ENCODE measurements at regions not wholly inside any gene's neighbourhood (a gene's known extent, or its start where the extent isn't known, plus 50 kb on each side); places are given as distances from the start of the nearest gene placed in this dataset.

- DNase-seq (no peak), ATAC-seq (no peak)
Measured at GRCh38 chr5:82358457-82358856, 80.3 kb upstream of the RPS23 start.

GRCh38 chr5:82356808-82357671 lies 78.9 kb upstream of the RPS23 start:
- peak; percentile 85 for ATAC-seq
- DNase-seq, result peak; percentile 66

GRCh38 chr5:82356021-82356420 lies 77.9 kb upstream of the RPS23 start:
- DNase-seq (no peak), ATAC-seq (no peak)

- ATAC-seq (no peak), DNase-seq (no peak)
Measured at GRCh38 chr5:82355496-82355895, 77.3 kb upstream of the RPS23 start.

- ATAC-seq (no peak), DNase-seq (no peak)
Measured at GRCh38 chr5:82355053-82355452, 76.9 kb upstream of the RPS23 start.

- ATAC-seq, result no peak
- no peak for DNase-seq
Measured at GRCh38 chr5:82354543-82354942, 76.4 kb upstream of the RPS23 start.

GRCh38 chr5:82353522-82353921 lies 75.4 kb upstream of the RPS23 start:
- DNase-seq (no peak), ATAC-seq (no peak)

GRCh38 chr5:82352146-82352791 lies 74.1 kb upstream of the RPS23 start:
- ATAC-seq (no peak), DNase-seq (no peak)

GRCh38 chr5:82351754-82352145 lies 73.6 kb upstream of the RPS23 start:
- DNase-seq, result no peak
- peak; percentile 33 for ATAC-seq

- DNase-seq (no peak), ATAC-seq (no peak)
Measured at GRCh38 chr5:82351297-82351696, 73.1 kb upstream of the RPS23 start.

GRCh38 chr5:82349652-82350051 lies 71.5 kb upstream of the RPS23 start:
- DNase-seq, result peak; percentile 62
- peak; percentile 25 for ATAC-seq

- DNase-seq (no peak), ATAC-seq (no peak)
Measured at GRCh38 chr5:82348784-82349425, 70.8 kb upstream of the RPS23 start.

GRCh38 chr5:82347201-82347865 lies 69.2 kb upstream of the RPS23 start:
- DNase-seq (no peak), ATAC-seq (no peak)

- DNase-seq, result no peak
- no peak for ATAC-seq
Measured at GRCh38 chr5:82346399-82347165, 68.4 kb upstream of the RPS23 start.

- DNase-seq (no peak), ATAC-seq (no peak)
Measured at GRCh38 chr5:82345108-82345507, 67.0 kb upstream of the RPS23 start.

- ATAC-seq, result no peak
Measured at GRCh38 chr5:82341325-82341724, 63.2 kb upstream of the RPS23 start.

GRCh38 chr5:82340799-82341198 lies 62.6 kb upstream of the RPS23 start:
- DNase-seq (no peak), ATAC-seq (no peak)

More at GRCh38 chr5:82341325-82341724, 63.2 kb upstream of the RPS23 start:
- no peak for DNase-seq

- DNase-seq (no peak), ATAC-seq (no peak)
Measured at GRCh38 chr5:82339792-82340191, 61.6 kb upstream of the RPS23 start.

- no peak for DNase-seq
- ATAC-seq, result no peak
Measured at GRCh38 chr5:82338771-82339373, 60.7 kb upstream of the RPS23 start.

GRCh38 chr5:82336959-82337351 lies 58.8 kb upstream of the RPS23 start:
- no peak for ATAC-seq

GRCh38 chr5:82336226-82336958 lies 58.2 kb upstream of the RPS23 start:
- ATAC-seq, result no peak
- DNase-seq, result no peak

More at GRCh38 chr5:82336959-82337351, 58.8 kb upstream of the RPS23 start:
- DNase-seq, result no peak
